HG03095 (cell line): ENCODE measurements at regions not wholly inside any gene's neighbourhood (a gene's known extent, or its start where the extent isn't known, plus 50 kb on each side); places are given as distances from the start of the nearest gene placed in this dataset.

Experiments
- ATAC-seq: cut with Tn5 transposase; IDR thresholded peaks from one replicate; pipeline ENCODE4 v1.9.1; 2021; ENCODE audit warnings: moderate library complexity; ENCODE audit not compliant: unreplicated experiment

- no peak for ATAC-seq
Measured at GRCh38 chr17:12574525-12574924, 91.2 kb upstream of the MYOCD start.

- no peak for ATAC-seq
Measured at GRCh38 chr17:12575641-12576040, 90.0 kb upstream of the MYOCD start.

- no peak for ATAC-seq
Measured at GRCh38 chr17:12579288-12579687, 86.4 kb upstream of the MYOCD start.

- no peak for ATAC-seq
Measured at GRCh38 chr17:12580640-12581039, 85.0 kb upstream of the MYOCD start.

- ATAC-seq, result no peak
Measured at GRCh38 chr17:12584727-12585126, 81.0 kb upstream of the MYOCD start.

GRCh38 chr17:12588531-12588930 is 77.2 kb upstream of the MYOCD start:
- ATAC-seq, result no peak

- ATAC-seq, result no peak
Measured at GRCh38 chr17:12590417-12590816, 75.3 kb upstream of the MYOCD start.

- no peak for ATAC-seq
Measured at GRCh38 chr17:12591021-12591735, 74.5 kb upstream of the MYOCD start.

- ATAC-seq, result no peak
Measured at GRCh38 chr17:12592941-12593340, 72.7 kb upstream of the MYOCD start.

- no peak for ATAC-seq
Measured at GRCh38 chr17:12596961-12597360, 68.7 kb upstream of the MYOCD start.

- ATAC-seq, result no peak
Measured at GRCh38 chr17:12597895-12598294, 67.8 kb upstream of the MYOCD start.

GRCh38 chr17:12599186-12599920 is 66.3 kb upstream of the MYOCD start:
- ATAC-seq, result no peak

GRCh38 chr17:12600349-12600748 is 65.3 kb upstream of the MYOCD start:
- no peak for ATAC-seq

- no peak for ATAC-seq
Measured at GRCh38 chr17:12603566-12603965, 62.1 kb upstream of the MYOCD start.

- no peak for ATAC-seq
Measured at GRCh38 chr17:12605222-12605621, 60.5 kb upstream of the MYOCD start.

GRCh38 chr17:12613566-12613965 is 52.1 kb upstream of the MYOCD start:
- ATAC-seq, result no peak
